ENCODE measurements at regions not wholly inside any gene's neighbourhood (a gene's known extent, or its start where the extent isn't known, plus 50 kb on each side); places are given as distances from the start of the nearest gene placed in this dataset.

GRCh38 chr1:58338081-58338480 lies 208.4 kb downstream of the OMA1 start:
- TF ChIP-seq POLR2A (IDR thresholded peaks at IDR 0.05; ENCODE audit: low read depth, low read length) = no peak
- TF ChIP-seq POLR2AphosphoS5 (IDR thresholded peaks at IDR 0.05; ENCODE audit: low read depth, low read length) = no peak
- TF ChIP-seq SPI1 (IDR thresholded peaks at IDR 0.05; ENCODE audit: low read depth, low read length) = no peak
- TF ChIP-seq TAF1 (IDR thresholded peaks at IDR 0.05; ENCODE audit: low read depth, low read length) = no peak
- no peak for TF ChIP-seq POU2F2 (IDR thresholded peaks at IDR 0.05; ENCODE audit: low read depth, low read length)
- no peak for TF ChIP-seq PAX5 (IDR thresholded peaks at IDR 0.05; ENCODE audit: insufficient read depth, low read length, severe bottlenecking)
